GM23338 (cell line): ENCODE measurements at regions not wholly inside any gene's neighbourhood (a gene's known extent, or its start where the extent isn't known, plus 50 kb on each side); places are given as distances from the start of the nearest gene placed in this dataset.

Experiments used
- ATAC-seq: fragments of 200-7000 bp; cut with Tn5 transposase; 3 replicates; pipeline ENCODE4 v1.9.1; 2020
- DNase-seq: peaks from one replicate; pipeline ENCODE4 v3.0.0-alpha.2; 2015; ENCODE audit warnings: low spot score
- H2AFZ ChIP-seq: fragments of 200-600 bp; sonication (generic); 2 replicates; pipeline ENCODE4 v1.8.0; 2016; ENCODE audit warnings: antibody characterized with exemption, mild to moderate bottlenecking, moderate library complexity
- H3F3A ChIP-seq: fragments of 200-600 bp; sonication (generic); replicated peaks from 2 replicates; pipeline ENCODE4 v1.8.0; 2017; ENCODE audit warnings: antibody characterized with exemption, mixed run types, low read depth
- H3K27ac ChIP-seq: fragments of 200-600 bp; sonication (generic); 2 replicates; pipeline ENCODE4 v1.6.1; 2016; ENCODE audit warnings: low read depth
- H3K27me3 ChIP-seq: fragments of 200-600 bp; sonication (generic); 2 replicates; pipeline ENCODE4 v1.8.0; 2016; ENCODE audit warnings: mild to moderate bottlenecking, mixed run types, moderate library complexity; ENCODE audit not compliant: insufficient read depth
- H3K36me3 ChIP-seq: fragments of 200-600 bp; sonication (generic); 2 replicates; pipeline ENCODE4 v1.8.0; 2016; ENCODE audit warnings: mild to moderate bottlenecking; ENCODE audit not compliant: insufficient read depth
- H3K4me1 ChIP-seq: fragments of 200-600 bp; sonication (generic); 2 replicates; pipeline ENCODE4 v1.8.0; 2016; ENCODE audit warnings: mild to moderate bottlenecking, moderate library complexity; ENCODE audit not compliant: insufficient read depth
- H3K4me2 ChIP-seq: fragments of 200-600 bp; sonication (generic); 2 replicates; pipeline ENCODE4 v1.7.1; 2017; ENCODE audit warnings: mixed run types
- H3K4me3 ChIP-seq: fragments of 200-600 bp; sonication (generic); 2 replicates; pipeline ENCODE4 v1.6.1; 2016; ENCODE audit warnings: mixed run types
- H3K79me2 ChIP-seq: fragments of 200-600 bp; sonication (generic); replicated peaks from 2 replicates; pipeline ENCODE4 v1.8.0; 2017; ENCODE audit warnings: mild to moderate bottlenecking; ENCODE audit not compliant: insufficient read depth
- H3K9me2 ChIP-seq: fragments of 200-600 bp; sonication (generic); 2 replicates; pipeline ENCODE4 v1.8.0; 2017; ENCODE audit not compliant: insufficient read depth
- H4K20me1 ChIP-seq: fragments of 200-600 bp; sonication (generic); replicated peaks from 2 replicates; pipeline ENCODE4 v1.8.0; 2017; ENCODE audit warnings: mild to moderate bottlenecking; ENCODE audit not compliant: insufficient read depth
- H3K27ac Mint-ChIP-seq: 2 replicates; pipeline ENCODE4 v1.8.0; 2020; ENCODE audit warnings: inconsistent platforms, mild to moderate bottlenecking, moderate library complexity, mixed read lengths
- H3K27me3 Mint-ChIP-seq: 3 replicates; pipeline ENCODE4 v1.8.0; 2022; ENCODE audit warnings: low read depth, mild to moderate bottlenecking, moderate library complexity, mixed read lengths, inconsistent platforms; ENCODE audit not compliant: insufficient read depth, poor library complexity
- H3K36me3 Mint-ChIP-seq: 3 replicates; pipeline ENCODE4 v1.8.0; 2021; ENCODE audit warnings: low read depth, mild to moderate bottlenecking, inconsistent platforms, moderate library complexity, mixed read lengths
- H3K4me1 Mint-ChIP-seq: 3 replicates; pipeline ENCODE4 v1.8.0; 2020; ENCODE audit warnings: mild to moderate bottlenecking, inconsistent platforms, mixed read lengths
- H3K4me3 Mint-ChIP-seq: 3 replicates; pipeline ENCODE4 v1.8.0; 2021; ENCODE audit warnings: moderate library complexity, mild to moderate bottlenecking, inconsistent platforms, mixed read lengths
- H3K9me3 Mint-ChIP-seq: 3 replicates; pipeline ENCODE4 v1.8.0; 2020; ENCODE audit warnings: moderate library complexity, mild to moderate bottlenecking, inconsistent platforms, mixed read lengths
- CREB1 ChIP-seq: fragments of 250-450 bp; sonication (Bioruptor Pico); IDR thresholded peaks from 2 replicates; pipeline ENCODE4 v1.5.0; 2020; ENCODE audit warnings: low read depth, mild to moderate bottlenecking, moderate library complexity
- CTCF ChIP-seq, 2 experiments: fragments of 200-600 bp in 1 of 2; sonication (generic) in 1 of 2; conservative IDR thresholded peaks; 2 replicates each; pipeline versions ENCODE4 v1.5.1 to v1.6.1; 2016 to 2017; ENCODE audit warnings: antibody characterized with exemption in 2 of 2, low read depth in 2 of 2, mild to moderate bottlenecking in 2 of 2, moderate library complexity in 1 of 2
- ETS1 ChIP-seq: IDR thresholded peaks from 2 replicates; pipeline ENCODE4 v1.6.1; 2016; ENCODE audit warnings: antibody characterized with exemption
- EZH2 ChIP-seq: fragments of 200-600 bp; sonication (generic); IDR thresholded peaks from one replicate; pipeline ENCODE4 v1.8.0; 2017; ENCODE audit warnings: antibody characterized with exemption, mild to moderate bottlenecking, low read depth; ENCODE audit not compliant: unreplicated experiment
- EZH2phosphoT487 ChIP-seq: fragments of 200-600 bp; sonication (generic); IDR thresholded peaks from one replicate; pipeline ENCODE4 v1.8.1; 2018; ENCODE audit warnings: antibody characterized with exemption; ENCODE audit not compliant: unreplicated experiment
- JUNB ChIP-seq: IDR thresholded peaks from one replicate; pipeline ENCODE4 v1.6.1; 2016; ENCODE audit warnings: antibody characterized with exemption; ENCODE audit not compliant: unreplicated experiment
- NANOG ChIP-seq: IDR thresholded peaks from 2 replicates; pipeline ENCODE4 v1.6.1; 2016; ENCODE audit warnings: antibody characterized with exemption, borderline replicate concordance
- POLR2AphosphoS5 ChIP-seq: IDR thresholded peaks from 2 replicates; pipeline ENCODE4 v1.6.1; 2016; ENCODE audit warnings: antibody characterized with exemption, low read depth
- STAT1 ChIP-seq: IDR thresholded peaks from one replicate; pipeline ENCODE4 v1.6.1; 2016; ENCODE audit warnings: antibody characterized with exemption; ENCODE audit not compliant: unreplicated experiment
- ZNF114 ChIP-seq: fragments of 250-450 bp; sonication (Bioruptor Pico); IDR thresholded peaks from 2 replicates; pipeline ENCODE4 v1.5.0; 2020; ENCODE audit warnings: mild to moderate bottlenecking, moderate library complexity
- ZNF331 ChIP-seq: fragments of 250-450 bp; sonication (Bioruptor Pico); IDR thresholded peaks from 2 replicates; pipeline ENCODE4 v1.5.0; 2020; ENCODE audit warnings: low read depth, mild to moderate bottlenecking, moderate library complexity
- TF ChIP-seq, protein P1 (sequence below): fragments of 250-450 bp; sonication (Bioruptor Pico); IDR thresholded peaks from 2 replicates; pipeline ENCODE4 v1.5.0; 2020; ENCODE audit warnings: mild to moderate bottlenecking, moderate library complexity
- TF ChIP-seq, protein P2 (sequence below): IDR thresholded peaks from one replicate; pipeline ENCODE4 v1.6.1; 2018; ENCODE audit warnings: antibody characterized with exemption; ENCODE audit not compliant: unreplicated experiment

DNA sequence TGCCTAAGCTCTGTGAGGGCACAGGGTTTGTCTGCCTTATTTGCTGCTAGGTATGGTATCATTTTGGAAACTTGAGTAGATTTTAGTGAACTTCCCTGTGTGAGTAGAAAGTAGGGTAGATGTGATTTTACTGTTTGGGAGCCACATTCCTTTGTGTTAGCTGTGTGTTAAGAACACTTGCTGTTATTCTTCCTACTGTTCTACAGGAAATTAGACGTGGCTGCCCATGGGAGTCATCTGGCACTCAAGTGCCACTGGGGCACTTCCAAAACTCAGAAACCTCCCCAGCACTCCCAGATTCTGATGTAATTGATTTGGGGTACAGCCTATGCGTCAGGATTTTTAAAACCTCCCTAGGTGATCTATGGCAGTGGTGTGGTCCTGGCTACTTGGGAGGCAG, 369.9 kb upstream of the C2CD4B start:
- Histone ChIP-seq H3K27me3 (no peaks in the 10 kb centered on the region), H2AFZ (no peak overlapping the region), H3K36me3 (no peaks in the 10 kb centered on the region), H3K4me2 (no peak overlapping the region), H3K79me2 (peaks cover 8% of the 10 kb centered on the region; the same call in 1 of the 2 replicates), H3F3A (no peaks in the 10 kb centered on the region), H3K4me3 (no peak overlapping the region), H3K27ac (no peak overlapping the region), H3K9me2 (no peaks in the 10 kb centered on the region), H4K20me1 (peaks cover 4% of the 10 kb centered on the region; the same call in 1 of the 2 replicates), H3K4me1 (no peaks in the 10 kb centered on the region; the same call in 1 of the 2 replicates)
- H3K27me3 Mint-ChIP-seq: no peaks in the 10 kb centered on the region
- peaks cover 5% of the 10 kb centered on the region for H3K4me1 Mint-ChIP-seq
- DNase-seq (no peak), ATAC-seq (no peak)
- no peaks in the 10 kb centered on the region; the same call in 2 of the 3 replicates for H3K36me3 Mint-ChIP-seq
- H3K27ac Mint-ChIP-seq: no peak overlapping the region
- no peak for TF ChIP-seq JUNB
- TF ChIP-seq, protein P1, sequence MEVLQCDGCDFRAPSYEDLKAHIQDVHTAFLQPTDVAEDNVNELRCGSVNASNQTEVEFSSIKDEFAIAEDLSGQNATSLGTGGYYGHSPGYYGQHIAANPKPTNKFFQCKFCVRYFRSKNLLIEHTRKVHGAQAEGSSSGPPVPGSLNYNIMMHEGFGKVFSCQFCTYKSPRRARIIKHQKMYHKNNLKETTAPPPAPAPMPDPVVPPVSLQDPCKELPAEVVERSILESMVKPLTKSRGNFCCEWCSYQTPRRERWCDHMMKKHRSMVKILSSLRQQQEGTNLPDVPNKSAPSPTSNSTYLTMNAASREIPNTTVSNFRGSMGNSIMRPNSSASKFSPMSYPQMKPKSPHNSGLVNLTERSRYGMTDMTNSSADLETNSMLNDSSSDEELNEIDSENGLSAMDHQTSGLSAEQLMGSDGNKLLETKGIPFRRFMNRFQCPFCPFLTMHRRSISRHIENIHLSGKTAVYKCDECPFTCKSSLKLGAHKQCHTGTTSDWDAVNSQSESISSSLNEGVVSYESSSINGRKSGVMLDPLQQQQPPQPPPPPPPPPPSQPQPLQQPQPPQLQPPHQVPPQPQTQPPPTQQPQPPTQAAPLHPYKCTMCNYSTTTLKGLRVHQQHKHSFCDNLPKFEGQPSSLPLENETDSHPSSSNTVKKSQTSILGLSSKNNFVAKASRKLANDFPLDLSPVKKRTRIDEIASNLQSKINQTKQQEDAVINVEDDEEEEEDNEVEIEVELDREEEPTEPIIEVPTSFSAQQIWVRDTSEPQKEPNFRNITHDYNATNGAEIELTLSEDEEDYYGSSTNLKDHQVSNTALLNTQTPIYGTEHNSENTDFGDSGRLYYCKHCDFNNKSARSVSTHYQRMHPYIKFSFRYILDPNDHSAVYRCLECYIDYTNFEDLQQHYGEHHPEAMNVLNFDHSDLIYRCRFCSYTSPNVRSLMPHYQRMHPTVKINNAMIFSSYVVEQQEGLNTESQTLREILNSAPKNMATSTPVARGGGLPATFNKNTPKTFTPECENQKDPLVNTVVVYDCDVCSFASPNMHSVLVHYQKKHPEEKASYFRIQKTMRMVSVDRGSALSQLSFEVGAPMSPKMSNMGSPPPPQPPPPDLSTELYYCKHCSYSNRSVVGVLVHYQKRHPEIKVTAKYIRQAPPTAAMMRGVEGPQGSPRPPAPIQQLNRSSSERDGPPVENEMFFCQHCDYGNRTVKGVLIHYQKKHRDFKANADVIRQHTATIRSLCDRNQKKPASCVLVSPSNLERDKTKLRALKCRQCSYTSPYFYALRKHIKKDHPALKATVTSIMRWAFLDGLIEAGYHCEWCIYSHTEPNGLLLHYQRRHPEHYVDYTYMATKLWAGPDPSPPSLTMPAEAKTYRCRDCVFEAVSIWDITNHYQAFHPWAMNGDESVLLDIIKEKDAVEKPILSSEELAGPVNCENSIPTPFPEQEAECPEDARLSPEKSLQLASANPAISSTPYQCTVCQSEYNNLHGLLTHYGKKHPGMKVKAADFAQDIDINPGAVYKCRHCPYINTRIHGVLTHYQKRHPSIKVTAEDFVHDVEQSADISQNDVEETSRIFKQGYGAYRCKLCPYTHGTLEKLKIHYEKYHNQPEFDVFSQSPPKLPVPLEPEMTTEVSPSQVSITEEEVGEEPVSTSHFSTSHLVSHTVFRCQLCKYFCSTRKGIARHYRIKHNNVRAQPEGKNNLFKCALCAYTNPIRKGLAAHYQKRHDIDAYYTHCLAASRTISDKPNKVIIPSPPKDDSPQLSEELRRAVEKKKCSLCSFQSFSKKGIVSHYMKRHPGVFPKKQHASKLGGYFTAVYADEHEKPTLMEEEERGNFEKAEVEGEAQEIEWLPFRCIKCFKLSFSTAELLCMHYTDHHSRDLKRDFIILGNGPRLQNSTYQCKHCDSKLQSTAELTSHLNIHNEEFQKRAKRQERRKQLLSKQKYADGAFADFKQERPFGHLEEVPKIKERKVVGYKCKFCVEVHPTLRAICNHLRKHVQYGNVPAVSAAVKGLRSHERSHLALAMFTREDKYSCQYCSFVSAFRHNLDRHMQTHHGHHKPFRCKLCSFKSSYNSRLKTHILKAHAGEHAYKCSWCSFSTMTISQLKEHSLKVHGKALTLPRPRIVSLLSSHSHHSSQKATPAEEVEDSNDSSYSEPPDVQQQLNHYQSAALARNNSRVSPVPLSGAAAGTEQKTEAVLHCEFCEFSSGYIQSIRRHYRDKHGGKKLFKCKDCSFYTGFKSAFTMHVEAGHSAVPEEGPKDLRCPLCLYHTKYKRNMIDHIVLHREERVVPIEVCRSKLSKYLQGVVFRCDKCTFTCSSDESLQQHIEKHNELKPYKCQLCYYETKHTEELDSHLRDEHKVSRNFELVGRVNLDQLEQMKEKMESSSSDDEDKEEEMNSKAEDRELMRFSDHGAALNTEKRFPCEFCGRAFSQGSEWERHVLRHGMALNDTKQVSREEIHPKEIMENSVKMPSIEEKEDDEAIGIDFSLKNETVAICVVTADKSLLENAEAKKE (CRISPR knock-in tag): no peak
- TF ChIP-seq EZH2phosphoT487: no peak
- TF ChIP-seq, protein P2, sequence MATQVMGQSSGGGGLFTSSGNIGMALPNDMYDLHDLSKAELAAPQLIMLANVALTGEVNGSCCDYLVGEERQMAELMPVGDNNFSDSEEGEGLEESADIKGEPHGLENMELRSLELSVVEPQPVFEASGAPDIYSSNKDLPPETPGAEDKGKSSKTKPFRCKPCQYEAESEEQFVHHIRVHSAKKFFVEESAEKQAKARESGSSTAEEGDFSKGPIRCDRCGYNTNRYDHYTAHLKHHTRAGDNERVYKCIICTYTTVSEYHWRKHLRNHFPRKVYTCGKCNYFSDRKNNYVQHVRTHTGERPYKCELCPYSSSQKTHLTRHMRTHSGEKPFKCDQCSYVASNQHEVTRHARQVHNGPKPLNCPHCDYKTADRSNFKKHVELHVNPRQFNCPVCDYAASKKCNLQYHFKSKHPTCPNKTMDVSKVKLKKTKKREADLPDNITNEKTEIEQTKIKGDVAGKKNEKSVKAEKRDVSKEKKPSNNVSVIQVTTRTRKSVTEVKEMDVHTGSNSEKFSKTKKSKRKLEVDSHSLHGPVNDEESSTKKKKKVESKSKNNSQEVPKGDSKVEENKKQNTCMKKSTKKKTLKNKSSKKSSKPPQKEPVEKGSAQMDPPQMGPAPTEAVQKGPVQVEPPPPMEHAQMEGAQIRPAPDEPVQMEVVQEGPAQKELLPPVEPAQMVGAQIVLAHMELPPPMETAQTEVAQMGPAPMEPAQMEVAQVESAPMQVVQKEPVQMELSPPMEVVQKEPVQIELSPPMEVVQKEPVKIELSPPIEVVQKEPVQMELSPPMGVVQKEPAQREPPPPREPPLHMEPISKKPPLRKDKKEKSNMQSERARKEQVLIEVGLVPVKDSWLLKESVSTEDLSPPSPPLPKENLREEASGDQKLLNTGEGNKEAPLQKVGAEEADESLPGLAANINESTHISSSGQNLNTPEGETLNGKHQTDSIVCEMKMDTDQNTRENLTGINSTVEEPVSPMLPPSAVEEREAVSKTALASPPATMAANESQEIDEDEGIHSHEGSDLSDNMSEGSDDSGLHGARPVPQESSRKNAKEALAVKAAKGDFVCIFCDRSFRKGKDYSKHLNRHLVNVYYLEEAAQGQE: no peak
- no peak for TF ChIP-seq POLR2AphosphoS5
- no peak for TF ChIP-seq STAT1
- TF ChIP-seq CREB1 (CRISPR knock-in tag): no peak
- no peak for TF ChIP-seq CTCF (conservative IDR thresholded peaks at IDR 0.05; ENCODE audit: low read depth in 2 of 2)
- no peak for TF ChIP-seq ZNF114 (CRISPR knock-in tag)
- no peak for TF ChIP-seq NANOG
- TF ChIP-seq EZH2: no peak
- no peak for TF ChIP-seq ZNF331 (CRISPR knock-in tag)
- no peak for TF ChIP-seq ETS1
- no peaks in the 10 kb centered on the region; the same call in 2 of the 3 replicates for H3K9me3 Mint-ChIP-seq
- no peak overlapping the region for H3K4me3 Mint-ChIP-seq
